Fibroblast of lung (primary cell): ENCODE measurements at regions not wholly inside any gene's neighbourhood (a gene's known extent, or its start where the extent isn't known, plus 50 kb on each side); places are given as distances from the start of the nearest gene placed in this dataset.

Source experiments
- DNase-seq, 2 donors: peaks; one replicate each; pipeline versions ENCODE4 v3.0.0 to v3.0.0-alpha.2; 2010; ENCODE audit warnings: low read depth in 2 of 2
- H2AFZ ChIP-seq: 2 replicates; pipeline ENCODE4 v1.5.1; 2012; ENCODE audit warnings: low read length, control low read depth, inconsistent platforms
- H3K27ac ChIP-seq: 2 replicates; pipeline ENCODE4 v1.5.1; 2011; ENCODE audit warnings: low read length, control low read depth; ENCODE audit not compliant: insufficient read depth
- H3K27me3 ChIP-seq: 2 replicates; pipeline ENCODE4 v1.5.1; 2011; ENCODE audit warnings: mild to moderate bottlenecking, low read length; ENCODE audit not compliant: control insufficient read depth, insufficient read depth
- H3K36me3 ChIP-seq: 2 replicates; pipeline ENCODE4 v1.5.1; 2011; ENCODE audit warnings: low read length; ENCODE audit not compliant: control insufficient read depth, insufficient read depth
- H3K4me1 ChIP-seq: 2 replicates; pipeline ENCODE4 v1.5.1; 2011; ENCODE audit warnings: low read length; ENCODE audit not compliant: control insufficient read depth, insufficient read depth; ENCODE audit errors: extremely low read depth
- H3K4me2 ChIP-seq: 2 replicates; pipeline ENCODE4 v1.5.1; 2011; ENCODE audit warnings: low read length, control low read depth; ENCODE audit not compliant: insufficient read depth; ENCODE audit errors: extremely low read depth
- H3K4me3 ChIP-seq, 4 experiments: fragments of 200-600 bp in 1 of 4; sonication (generic) in 1 of 4; replicated peaks in 1 of 4; 2 replicates each; pipeline ENCODE4 v1.5.1; 2011 to 2016; ENCODE audit warnings: low read length in 4 of 4, low read depth in 3 of 4, mild to moderate bottlenecking in 3 of 4, control low read depth in 2 of 4, inconsistent platforms in 1 of 4, mixed read lengths in 1 of 4; ENCODE audit not compliant: insufficient read depth in 1 of 4; ENCODE audit errors: control extremely low read depth in 1 of 4
- H3K79me2 ChIP-seq: 2 replicates; pipeline ENCODE4 v1.5.1; 2012; ENCODE audit warnings: mild to moderate bottlenecking, low read length, inconsistent platforms; ENCODE audit not compliant: control insufficient read depth, insufficient read depth
- H3K9ac ChIP-seq: 2 replicates; pipeline ENCODE4 v1.5.1; 2011; ENCODE audit warnings: mild to moderate bottlenecking, low read length, control low read depth; ENCODE audit not compliant: insufficient read depth
- H3K9me3 ChIP-seq: 2 replicates; pipeline ENCODE4 v1.5.1; 2012; ENCODE audit warnings: low read depth, low read length; ENCODE audit not compliant: control insufficient read depth, insufficient read depth
- H4K20me1 ChIP-seq: 2 replicates; pipeline ENCODE4 v1.5.1; 2011; ENCODE audit warnings: low read length; ENCODE audit not compliant: control insufficient read depth, insufficient read depth; ENCODE audit errors: extremely low read depth
- CTCF ChIP-seq, 2 donors: IDR thresholded peaks in 1 of 2; conservative IDR thresholded peaks in 1 of 2; 1 replicate in 1 of 2; 2 replicates in 1 of 2; pipeline ENCODE4 v1.5.1; 2011 to 2012; ENCODE audit warnings: low read length in 2 of 2, control low read depth in 1 of 2, inconsistent platforms in 1 of 2, low read depth in 1 of 2, mild to moderate bottlenecking in 1 of 2
- EZH2 ChIP-seq: IDR thresholded peaks from 2 replicates; pipeline ENCODE4 v1.5.1; 2012; ENCODE audit warnings: low read length, control low read depth, mild to moderate bottlenecking; ENCODE audit errors: missing control alignments

- Histone ChIP-seq H4K20me1 (no peaks in the 10 kb centered on the region), H3K4me3 (no peak overlapping the region), H3K4me1 (no peaks in the 10 kb centered on the region), H3K27ac (no peak overlapping the region), H2AFZ (no peak overlapping the region), H3K9ac (no peak overlapping the region), H3K9me3 (no peaks in the 10 kb centered on the region), H3K79me2 (no peaks in the 10 kb centered on the region), H3K27me3 (no peaks in the 10 kb centered on the region), H3K4me2 (no peak overlapping the region), H3K36me3 (no peaks in the 10 kb centered on the region)
- no peak for DNase-seq
- TF ChIP-seq EZH2, result no peak
- TF ChIP-seq CTCF (conservative IDR thresholded peaks at IDR 0.05 in 1 of 2, IDR thresholded peaks at IDR 0.05 in 1 of 2; ENCODE audit: low read depth in 1 of 2, low read length in 2 of 2), result no peak
Measured at GRCh38 chr3:106685745-106686144, 691.5 kb upstream of the CCDC54 start.

GRCh38 chr3:106687905-106688304, 689.3 kb upstream of the CCDC54 start:
- DNase-seq, result no peak
- TF ChIP-seq CTCF (conservative IDR thresholded peaks at IDR 0.05 in 1 of 2, IDR thresholded peaks at IDR 0.05 in 1 of 2; ENCODE audit: low read depth in 1 of 2, low read length in 2 of 2) (no peak), EZH2 (no peak)
- H3K4me3 ChIP-seq, result no peak overlapping the region
- H2AFZ ChIP-seq, result no peak overlapping the region
- H3K36me3 ChIP-seq, result no peaks in the 10 kb centered on the region
- H3K9ac ChIP-seq, result no peak overlapping the region
- H3K79me2 ChIP-seq, result no peaks in the 10 kb centered on the region
- H3K4me1 ChIP-seq, result no peaks in the 10 kb centered on the region
- no peaks in the 10 kb centered on the region for H3K27me3 ChIP-seq
- H3K4me2 ChIP-seq, result no peak overlapping the region
- no peaks in the 10 kb centered on the region for H4K20me1 ChIP-seq
- H3K9me3 ChIP-seq, result no peaks in the 10 kb centered on the region
- no peak overlapping the region for H3K27ac ChIP-seq

- no peaks in the 10 kb centered on the region for H3K4me1 ChIP-seq
- H3K79me2 ChIP-seq, result no peaks in the 10 kb centered on the region
- TF ChIP-seq EZH2 (no peak), CTCF (conservative IDR thresholded peaks at IDR 0.05 in 1 of 2, IDR thresholded peaks at IDR 0.05 in 1 of 2; ENCODE audit: low read depth in 1 of 2, low read length in 2 of 2) (no peak)
- no peaks in the 10 kb centered on the region for H3K27me3 ChIP-seq
- peak; percentile 92 to 97 for DNase-seq
- H3K27ac ChIP-seq, result no peak overlapping the region
- no peaks in the 10 kb centered on the region for H3K9me3 ChIP-seq
- H4K20me1 ChIP-seq, result no peaks in the 10 kb centered on the region
- no peak overlapping the region for H2AFZ ChIP-seq
- H3K36me3 ChIP-seq, result no peaks in the 10 kb centered on the region
- no peak overlapping the region for H3K4me3 ChIP-seq
- no peak overlapping the region for H3K9ac ChIP-seq
- H3K4me2 ChIP-seq, result no peak overlapping the region
Measured at GRCh38 chr3:106688464-106688863, 688.8 kb upstream of the CCDC54 start.
